Stimulated activated CD4-positive, alpha-beta T cell treated with anti-CD3 and anti-CD28 coated beads, Interleukin-1b, Interleukin-23, amount 100 ng/mL, for 48 hours (primary cell): ENCODE measurements at regions not wholly inside any gene's neighbourhood (a gene's known extent, or its start where the extent isn't known, plus 50 kb on each side); places are given as distances from the start of the nearest gene placed in this dataset.

ENCODE experiments used
- DNase-seq: peaks from one replicate; pipeline ENCODE4 v3.0.0-alpha.2; 2020

DNA sequence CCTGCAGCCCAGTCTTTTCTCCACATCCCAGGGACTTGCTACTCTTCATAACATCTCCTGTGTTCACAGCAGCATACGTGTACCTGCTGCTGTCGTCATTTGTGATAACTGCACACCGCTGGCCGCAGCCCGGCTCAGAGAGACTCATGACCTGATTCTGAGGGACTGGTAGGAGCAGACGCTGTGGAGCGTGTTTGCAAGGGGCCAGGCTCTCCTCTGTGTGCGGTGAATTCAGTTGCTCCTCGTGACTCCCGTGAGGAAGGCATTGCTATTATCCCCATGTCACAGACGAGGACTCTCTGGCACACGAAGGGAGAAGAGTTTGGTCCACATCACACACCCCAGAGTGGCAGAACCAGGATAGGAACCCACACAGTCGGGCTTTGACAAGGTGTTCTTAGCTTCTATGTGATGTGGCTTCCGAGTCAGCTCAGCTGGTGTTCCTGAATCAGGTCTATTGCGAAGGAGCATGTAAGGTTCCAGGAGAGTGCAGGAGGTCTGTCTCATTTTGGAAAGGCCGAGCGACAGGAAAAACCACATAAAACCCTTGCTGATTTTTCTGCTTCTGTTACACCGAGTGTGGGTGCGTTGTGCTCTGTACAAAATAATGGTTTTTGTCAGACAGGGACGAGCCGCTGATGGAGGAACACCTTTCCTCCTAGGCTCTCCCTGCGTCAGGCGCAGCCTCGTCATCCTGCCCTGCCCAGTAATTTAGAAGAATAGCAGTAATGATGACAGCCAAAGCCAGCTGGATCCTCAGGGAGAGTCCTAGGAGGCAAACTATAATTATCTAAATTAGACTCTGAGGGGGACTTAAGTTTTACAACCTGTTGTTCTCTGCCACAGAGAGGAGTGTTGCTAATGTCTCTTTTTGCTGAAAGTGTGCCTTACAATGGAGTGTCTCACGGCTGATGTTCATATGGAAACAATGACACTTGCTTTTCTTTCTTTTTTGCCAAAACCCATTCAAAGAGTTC, 157.5 kb upstream of the RGMA start:
- DNase-seq: no peak

DNA sequence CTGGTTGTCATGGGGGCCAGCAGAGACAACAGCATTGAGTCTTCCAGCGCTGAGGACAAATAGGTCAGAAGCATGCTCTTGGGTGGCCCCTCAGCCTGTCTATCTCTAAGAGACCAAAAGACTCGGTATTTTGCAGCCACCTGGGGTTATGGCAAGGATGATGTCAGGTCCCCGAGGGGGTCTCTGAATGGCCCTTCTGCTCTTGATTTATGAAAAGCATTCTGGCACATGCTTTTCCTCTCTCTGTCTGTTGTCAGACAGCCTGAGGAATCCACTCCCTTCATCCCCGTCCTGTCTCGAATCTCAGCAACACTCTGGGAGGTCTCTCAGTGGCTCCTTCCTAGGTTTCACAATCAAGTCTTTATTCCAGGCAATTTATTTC, 156.6 kb upstream of the RGMA start:
- DNase-seq: no peak

- DNase-seq: no peak
Measured at GRCh38 chr15:93244696-93245660, 156.0 kb upstream of the RGMA start.

- DNase-seq: no peak
Measured at GRCh38 chr15:93243573-93243972, 154.6 kb upstream of the RGMA start.

DNA sequence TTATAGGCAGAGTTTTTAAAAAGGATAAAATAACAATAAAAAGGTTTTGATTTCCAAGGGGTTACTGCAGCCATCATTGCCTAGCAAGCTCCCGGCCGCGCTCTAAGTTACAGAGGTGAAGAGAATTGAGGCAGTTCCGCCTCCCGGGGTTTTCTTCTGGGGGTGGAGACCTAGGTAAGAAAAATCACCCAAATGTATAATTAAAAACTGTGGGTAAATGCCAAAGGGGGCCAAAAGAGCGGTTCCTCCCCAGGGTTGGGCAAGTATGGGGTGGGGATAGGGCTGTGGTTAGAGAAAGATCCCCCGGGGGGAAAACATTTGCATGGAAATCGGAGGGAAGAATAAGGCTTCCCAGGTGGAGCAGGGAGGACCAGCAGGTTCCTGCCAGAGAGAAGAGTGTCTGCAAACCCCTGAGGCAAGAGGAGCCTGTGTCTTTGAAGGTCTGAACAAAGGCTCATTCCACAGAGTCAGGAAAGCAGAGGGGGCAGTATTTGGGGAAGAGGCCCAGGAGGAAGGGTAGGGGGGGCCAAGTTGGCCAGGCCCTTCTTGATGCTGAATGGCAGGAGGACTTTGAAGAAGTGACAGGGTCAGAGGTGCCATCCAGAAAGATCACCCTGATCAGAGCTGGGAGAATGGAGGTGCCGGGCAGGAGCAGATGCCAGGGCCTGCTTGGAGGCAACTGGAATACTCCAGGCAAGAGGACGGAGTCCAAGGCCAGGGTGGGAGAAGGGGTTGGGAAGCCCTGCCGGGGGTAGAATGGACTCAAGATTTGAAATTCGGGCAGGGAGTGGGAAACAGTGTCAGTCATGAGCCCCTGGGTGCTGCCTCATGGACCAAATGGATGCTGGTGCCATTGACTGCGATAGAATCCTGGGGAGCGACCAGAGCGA, 152.9 kb upstream of the RGMA start:
- DNase-seq: no peak

GRCh38 chr15:93239993-93240392, 151.0 kb upstream of the RGMA start:
- no peak for DNase-seq

- no peak for DNase-seq
Measured at GRCh38 chr15:93239591-93239990, 150.6 kb upstream of the RGMA start.

- DNase-seq: no peak
Measured at GRCh38 chr15:93238641-93239040, 149.6 kb upstream of the RGMA start.

- DNase-seq: no peak
Measured at GRCh38 chr15:93235926-93236780, 147.1 kb upstream of the RGMA start.

GRCh38 chr15:93235269-93235668, 146.3 kb upstream of the RGMA start:
- DNase-seq: no peak

- DNase-seq: no peak
Measured at GRCh38 chr15:93233710-93234109, 144.7 kb upstream of the RGMA start.

DNA sequence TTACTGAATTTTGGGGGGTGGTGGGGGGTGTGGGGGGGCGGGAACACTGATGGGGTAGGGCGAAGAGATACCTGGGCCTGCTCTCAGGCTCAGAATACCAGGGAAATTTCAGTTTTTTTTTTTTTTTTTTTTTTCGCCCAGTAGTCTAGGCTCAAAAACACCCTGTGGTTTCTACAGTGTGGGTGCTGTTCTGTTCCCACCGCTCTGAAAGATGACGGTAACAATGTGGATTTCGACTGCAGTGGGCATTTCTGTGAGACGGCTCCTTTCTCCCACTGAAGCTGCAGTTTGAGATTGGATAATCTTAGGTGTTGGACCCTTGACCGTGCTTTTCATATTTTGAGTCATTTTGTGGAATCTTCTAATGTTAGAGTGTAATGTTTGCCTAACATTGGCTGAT, 143.8 kb upstream of the RGMA start:
- DNase-seq: no peak

DNA sequence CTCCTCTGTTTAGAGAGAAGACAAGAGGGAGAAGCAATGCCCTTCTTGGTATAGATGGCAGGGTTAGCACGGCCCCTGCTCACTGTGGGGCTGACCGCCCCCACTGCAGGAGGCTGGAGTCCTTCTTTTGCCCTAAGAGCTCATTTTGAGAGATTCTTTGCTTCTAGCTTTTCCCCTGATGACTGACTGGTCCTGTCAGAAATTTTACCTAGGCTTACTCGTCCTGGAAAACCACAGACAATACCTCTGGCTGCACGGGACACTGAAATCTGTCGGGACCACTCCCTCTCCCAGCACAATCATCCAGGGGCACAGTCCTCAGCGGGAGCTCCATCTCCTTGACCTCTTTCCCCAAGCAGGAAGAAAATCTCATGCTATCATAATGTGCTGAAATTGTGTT, 143.0 kb upstream of the RGMA start:
- DNase-seq: no peak

GRCh38 chr15:93231261-93231925, 142.4 kb upstream of the RGMA start:
- no peak for DNase-seq

DNA sequence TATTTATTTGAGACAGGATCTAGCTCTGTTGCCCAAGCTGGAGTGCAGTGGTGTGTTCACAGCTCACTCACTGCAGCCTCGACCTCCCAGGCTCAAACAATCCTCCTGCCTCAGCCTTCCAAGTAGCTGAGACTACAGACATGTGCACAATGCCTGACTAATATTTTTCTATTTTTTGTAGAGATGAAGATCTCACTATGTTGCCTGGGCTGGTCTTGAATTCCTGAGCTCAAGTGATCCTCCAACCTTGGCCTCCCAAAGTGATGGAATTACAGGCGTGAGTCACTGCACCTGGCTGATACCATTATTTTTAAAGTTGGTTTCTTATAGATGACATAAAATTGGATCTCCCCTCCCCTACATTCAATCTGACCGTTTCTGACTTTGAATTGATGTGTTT, 139.5 kb upstream of the RGMA start:
- DNase-seq: no peak

GRCh38 chr15:93223803-93224202, 134.8 kb upstream of the RGMA start:
- DNase-seq: no peak

- DNase-seq: no peak
Measured at GRCh38 chr15:93221759-93222158, 132.7 kb upstream of the RGMA start.

DNA sequence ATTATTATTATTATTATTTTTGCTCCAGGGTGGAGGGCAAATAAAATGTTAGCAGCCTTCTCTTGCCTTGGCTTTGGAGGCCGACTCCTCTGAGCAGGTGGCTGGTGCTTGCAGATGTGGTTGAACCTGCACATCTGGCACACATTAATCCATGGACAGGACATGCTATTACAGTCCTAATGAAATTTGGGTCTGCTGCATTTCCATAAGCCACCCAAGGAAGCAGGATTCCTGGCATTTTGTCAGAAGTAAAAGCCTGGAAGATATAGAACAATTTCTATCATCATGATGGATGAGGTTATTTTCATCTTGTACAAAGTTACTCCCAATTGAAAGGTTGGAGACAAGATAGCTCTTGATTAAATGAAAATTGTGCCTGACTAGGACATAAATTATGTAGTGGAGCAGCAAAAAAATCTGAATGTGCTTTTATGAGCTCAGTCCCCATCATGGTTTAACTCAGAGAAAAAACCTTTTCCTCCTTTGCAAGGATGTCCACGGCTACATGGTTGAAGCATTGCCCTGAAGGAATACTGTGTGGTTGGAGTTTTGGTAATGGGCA, 130.9 kb upstream of the RGMA start:
- no peak for DNase-seq

DNA sequence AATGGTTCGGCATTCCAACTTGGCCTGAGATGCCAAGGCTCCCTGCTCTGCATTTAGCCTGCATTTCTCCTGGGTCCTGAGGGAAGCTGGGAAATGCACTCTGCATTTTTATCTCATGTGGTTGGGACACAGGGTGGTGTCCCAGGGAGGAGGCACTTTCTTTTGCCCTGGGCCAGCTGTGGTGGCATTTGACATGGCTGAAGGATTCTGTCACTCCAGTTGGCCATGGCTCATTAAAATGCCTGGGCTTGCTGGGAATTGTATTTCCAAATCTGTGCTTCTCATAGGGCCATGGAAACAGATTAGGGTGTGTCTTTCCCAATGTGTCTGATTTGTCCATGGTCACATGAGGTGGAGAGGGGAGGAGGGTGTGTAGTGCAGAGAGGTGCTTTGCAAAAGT, 128.3 kb upstream of the RGMA start:
- no peak for DNase-seq

- no peak for DNase-seq
Measured at GRCh38 chr15:93214106-93214505, 125.1 kb upstream of the RGMA start.

- DNase-seq: no peak
Measured at GRCh38 chr15:93213281-93213680, 124.3 kb upstream of the RGMA start.
